Neural cell (in vitro differentiated cells): ENCODE measurements at regions not wholly inside any gene's neighbourhood (a gene's known extent, or its start where the extent isn't known, plus 50 kb on each side); places are given as distances from the start of the nearest gene placed in this dataset.

Experiments used
- H2AFZ ChIP-seq: fragments of 200-600, 300-800 bp; sonication (generic), shearing (Covaris generic); 2 replicates; pipeline ENCODE4 v1.6.0; 2014; ENCODE audit warnings: low read depth, mild to moderate bottlenecking, antibody characterized with exemption, low read length, moderate library complexity
- H3F3A ChIP-seq: fragments of 200-600 bp; shearing (Covaris generic); 2 replicates; pipeline ENCODE4 v1.6.1; 2016; ENCODE audit warnings: mild to moderate bottlenecking, moderate library complexity, mixed read lengths, antibody characterized with exemption, low read length; ENCODE audit not compliant: insufficient read depth, poor library complexity, severe bottlenecking
- H3K27ac ChIP-seq: fragments of 200-600, 300-800 bp; sonication (generic), shearing (Covaris generic); 2 replicates; pipeline ENCODE4 v1.5.1; 2014; ENCODE audit warnings: mild to moderate bottlenecking, low read length, moderate library complexity
- H3K27me3 ChIP-seq: fragments of 300-800, 200-600 bp; sonication (generic), shearing (Covaris generic); 2 replicates; pipeline ENCODE4 v1.6.0; 2014; ENCODE audit warnings: mild to moderate bottlenecking, low read depth, low read length, moderate library complexity; ENCODE audit not compliant: insufficient read depth
- H3K36me3 ChIP-seq: fragments of 300-800, 200-600 bp; sonication (generic), shearing (Covaris generic); 2 replicates; pipeline ENCODE4 v1.5.1; 2014; ENCODE audit warnings: mild to moderate bottlenecking, antibody characterized with exemption, low read length, moderate library complexity; ENCODE audit not compliant: insufficient read depth
- H3K4me2 ChIP-seq: fragments of 300-800, 200-600 bp; sonication (generic), shearing (Covaris generic); 2 replicates; pipeline ENCODE4 v1.6.0; 2014; ENCODE audit warnings: mild to moderate bottlenecking, low read length
- H3K4me3 ChIP-seq: fragments of 300-800, 200-600 bp; sonication (generic), shearing (Covaris generic); 2 replicates; pipeline ENCODE4 v1.5.1; 2014; ENCODE audit warnings: mild to moderate bottlenecking, low read length, moderate library complexity
- H3K79me2 ChIP-seq: fragments of 200-600 bp; shearing (Covaris generic); replicated peaks from 2 replicates; pipeline ENCODE4 v1.6.0; 2014; ENCODE audit warnings: mild to moderate bottlenecking, low read length, moderate library complexity; ENCODE audit not compliant: insufficient read depth
- H3K9ac ChIP-seq: fragments of 300-800, 200-600 bp; sonication (generic), shearing (Covaris generic); 2 replicates; pipeline ENCODE4 v1.6.1; 2016; ENCODE audit warnings: mild to moderate bottlenecking, low read length, mixed read lengths
- H3K9me2 ChIP-seq: fragments of 200-600 bp; shearing (Covaris generic); 2 replicates; pipeline ENCODE4 v1.6.1; 2016; ENCODE audit warnings: mild to moderate bottlenecking, low read length, mixed read lengths; ENCODE audit not compliant: insufficient read depth
- H3K9me3 ChIP-seq: fragments of 200-600, 300-800 bp; sonication (generic), shearing (Covaris generic); 2 replicates; pipeline ENCODE4 v1.6.1; 2016; ENCODE audit warnings: mild to moderate bottlenecking, mixed run types, low read length, moderate library complexity, mixed read lengths
- H4K20me1 ChIP-seq: fragments of 200-600 bp; shearing (Covaris generic); 2 replicates; pipeline ENCODE4 v1.6.1; 2016; ENCODE audit warnings: mild to moderate bottlenecking, mixed run types; ENCODE audit not compliant: insufficient read depth
- EP300 ChIP-seq: fragments of 450-650 bp; conservative IDR thresholded peaks from 2 replicates; pipeline ENCODE4 v1.6.1; 2014; ENCODE audit warnings: antibody characterized with exemption, mild to moderate bottlenecking, moderate library complexity; ENCODE audit not compliant: poor library complexity, severe bottlenecking
- EZH2 ChIP-seq: fragments of 200-600, 300-800 bp; shearing (Covaris generic), sonication (generic); IDR thresholded peaks from 2 replicates; pipeline ENCODE4 v1.6.1; 2014; ENCODE audit warnings: antibody characterized with exemption, low read length, borderline replicate concordance, mild to moderate bottlenecking; ENCODE audit not compliant: insufficient read depth, poor library complexity, severe bottlenecking
- MXI1 ChIP-seq: fragments of 450-650 bp; conservative IDR thresholded peaks from 2 replicates; pipeline ENCODE4 v1.6.1; 2014; ENCODE audit warnings: antibody characterized with exemption, mild to moderate bottlenecking; ENCODE audit not compliant: poor library complexity, severe bottlenecking
- POLR2AphosphoS5 ChIP-seq: IDR thresholded peaks from 2 replicates; pipeline ENCODE4 v1.6.1; 2012
- RAD21 ChIP-seq: fragments of 450-650 bp; conservative IDR thresholded peaks from 2 replicates; pipeline ENCODE4 v1.6.1; 2014; ENCODE audit warnings: antibody characterized with exemption, mild to moderate bottlenecking, moderate library complexity
- SMC3 ChIP-seq: fragments of 450-650 bp; conservative IDR thresholded peaks from 2 replicates; pipeline ENCODE4 v1.6.1; 2014; ENCODE audit warnings: antibody characterized with exemption, mild to moderate bottlenecking, moderate library complexity; ENCODE audit not compliant: poor library complexity
- TAF1 ChIP-seq: IDR thresholded peaks from 2 replicates; pipeline ENCODE4 v1.6.1; 2012; ENCODE audit warnings: low read depth
- TF ChIP-seq, protein P1 (sequence below): IDR thresholded peaks from 2 replicates; pipeline ENCODE4 v1.6.1; 2012; ENCODE audit warnings: borderline replicate concordance
- TF ChIP-seq, protein P2 (sequence below): fragments of 450-650 bp; IDR thresholded peaks from 2 replicates; pipeline ENCODE4 v1.5.1; 2014; ENCODE audit warnings: antibody characterized with exemption, mild to moderate bottlenecking, moderate library complexity; ENCODE audit not compliant: poor library complexity, severe bottlenecking

DNA sequence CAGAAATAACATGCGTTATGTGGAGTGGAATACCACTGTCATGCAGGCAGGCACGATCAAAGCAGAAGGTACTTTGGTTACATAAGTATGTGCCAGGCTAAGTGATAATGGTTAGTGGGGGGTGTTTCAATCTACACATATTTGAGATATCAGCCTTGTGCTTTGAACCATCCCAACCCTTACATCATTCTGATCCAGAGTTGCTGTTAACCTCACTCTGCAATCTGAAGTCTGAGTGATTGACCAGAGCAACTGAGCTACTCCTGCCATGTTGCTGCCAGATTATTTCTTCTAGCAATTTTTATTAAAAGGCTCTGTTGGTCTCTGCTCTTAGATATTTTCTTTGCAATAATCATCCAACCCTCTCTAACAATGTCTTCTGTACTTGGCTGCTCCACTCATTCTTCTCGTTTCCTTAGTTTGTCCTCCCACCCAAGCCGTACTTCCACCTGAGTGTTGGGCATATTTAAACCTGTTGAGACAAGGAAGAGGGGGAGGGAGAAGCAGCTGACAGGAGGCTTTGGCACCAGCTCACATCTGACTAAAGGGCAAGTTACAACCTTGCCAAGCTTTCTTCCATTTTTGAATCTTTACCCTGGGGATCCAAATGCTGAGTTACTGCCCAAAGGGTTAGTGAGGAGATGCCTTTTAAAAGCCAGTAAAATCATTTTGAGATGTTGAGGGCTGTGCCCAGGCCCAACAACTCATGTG lies 114.1 kb upstream of the SESN3 start:
- H2AFZ ChIP-seq, result no peak overlapping the region
- no peaks in the 10 kb centered on the region for H4K20me1 ChIP-seq
- H3K27me3 ChIP-seq, result no peaks in the 10 kb centered on the region
- H3K9ac ChIP-seq, result no peak overlapping the region
- H3K4me2 ChIP-seq, result no peak overlapping the region
- H3K36me3 ChIP-seq, result no peaks in the 10 kb centered on the region
- no peaks in the 10 kb centered on the region for H3F3A ChIP-seq
- H3K9me3 ChIP-seq, result no peaks in the 10 kb centered on the region
- no peak overlapping the region for H3K4me3 ChIP-seq
- TF ChIP-seq EZH2 (no peak), TAF1 (no peak), SMC3 (no peak), RAD21 (no peak), POLR2AphosphoS5 (no peak), EP300 (no peak), MXI1 (no peak)
- TF ChIP-seq, protein P1, sequence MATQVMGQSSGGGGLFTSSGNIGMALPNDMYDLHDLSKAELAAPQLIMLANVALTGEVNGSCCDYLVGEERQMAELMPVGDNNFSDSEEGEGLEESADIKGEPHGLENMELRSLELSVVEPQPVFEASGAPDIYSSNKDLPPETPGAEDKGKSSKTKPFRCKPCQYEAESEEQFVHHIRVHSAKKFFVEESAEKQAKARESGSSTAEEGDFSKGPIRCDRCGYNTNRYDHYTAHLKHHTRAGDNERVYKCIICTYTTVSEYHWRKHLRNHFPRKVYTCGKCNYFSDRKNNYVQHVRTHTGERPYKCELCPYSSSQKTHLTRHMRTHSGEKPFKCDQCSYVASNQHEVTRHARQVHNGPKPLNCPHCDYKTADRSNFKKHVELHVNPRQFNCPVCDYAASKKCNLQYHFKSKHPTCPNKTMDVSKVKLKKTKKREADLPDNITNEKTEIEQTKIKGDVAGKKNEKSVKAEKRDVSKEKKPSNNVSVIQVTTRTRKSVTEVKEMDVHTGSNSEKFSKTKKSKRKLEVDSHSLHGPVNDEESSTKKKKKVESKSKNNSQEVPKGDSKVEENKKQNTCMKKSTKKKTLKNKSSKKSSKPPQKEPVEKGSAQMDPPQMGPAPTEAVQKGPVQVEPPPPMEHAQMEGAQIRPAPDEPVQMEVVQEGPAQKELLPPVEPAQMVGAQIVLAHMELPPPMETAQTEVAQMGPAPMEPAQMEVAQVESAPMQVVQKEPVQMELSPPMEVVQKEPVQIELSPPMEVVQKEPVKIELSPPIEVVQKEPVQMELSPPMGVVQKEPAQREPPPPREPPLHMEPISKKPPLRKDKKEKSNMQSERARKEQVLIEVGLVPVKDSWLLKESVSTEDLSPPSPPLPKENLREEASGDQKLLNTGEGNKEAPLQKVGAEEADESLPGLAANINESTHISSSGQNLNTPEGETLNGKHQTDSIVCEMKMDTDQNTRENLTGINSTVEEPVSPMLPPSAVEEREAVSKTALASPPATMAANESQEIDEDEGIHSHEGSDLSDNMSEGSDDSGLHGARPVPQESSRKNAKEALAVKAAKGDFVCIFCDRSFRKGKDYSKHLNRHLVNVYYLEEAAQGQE, result no peak
- TF ChIP-seq, protein P2, sequence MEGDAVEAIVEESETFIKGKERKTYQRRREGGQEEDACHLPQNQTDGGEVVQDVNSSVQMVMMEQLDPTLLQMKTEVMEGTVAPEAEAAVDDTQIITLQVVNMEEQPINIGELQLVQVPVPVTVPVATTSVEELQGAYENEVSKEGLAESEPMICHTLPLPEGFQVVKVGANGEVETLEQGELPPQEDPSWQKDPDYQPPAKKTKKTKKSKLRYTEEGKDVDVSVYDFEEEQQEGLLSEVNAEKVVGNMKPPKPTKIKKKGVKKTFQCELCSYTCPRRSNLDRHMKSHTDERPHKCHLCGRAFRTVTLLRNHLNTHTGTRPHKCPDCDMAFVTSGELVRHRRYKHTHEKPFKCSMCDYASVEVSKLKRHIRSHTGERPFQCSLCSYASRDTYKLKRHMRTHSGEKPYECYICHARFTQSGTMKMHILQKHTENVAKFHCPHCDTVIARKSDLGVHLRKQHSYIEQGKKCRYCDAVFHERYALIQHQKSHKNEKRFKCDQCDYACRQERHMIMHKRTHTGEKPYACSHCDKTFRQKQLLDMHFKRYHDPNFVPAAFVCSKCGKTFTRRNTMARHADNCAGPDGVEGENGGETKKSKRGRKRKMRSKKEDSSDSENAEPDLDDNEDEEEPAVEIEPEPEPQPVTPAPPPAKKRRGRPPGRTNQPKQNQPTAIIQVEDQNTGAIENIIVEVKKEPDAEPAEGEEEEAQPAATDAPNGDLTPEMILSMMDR, result no peak
- H3K27ac ChIP-seq, result no peak overlapping the region
- H3K9me2 ChIP-seq, result no peaks in the 10 kb centered on the region
- H3K79me2 ChIP-seq, result no peaks in the 10 kb centered on the region

DNA sequence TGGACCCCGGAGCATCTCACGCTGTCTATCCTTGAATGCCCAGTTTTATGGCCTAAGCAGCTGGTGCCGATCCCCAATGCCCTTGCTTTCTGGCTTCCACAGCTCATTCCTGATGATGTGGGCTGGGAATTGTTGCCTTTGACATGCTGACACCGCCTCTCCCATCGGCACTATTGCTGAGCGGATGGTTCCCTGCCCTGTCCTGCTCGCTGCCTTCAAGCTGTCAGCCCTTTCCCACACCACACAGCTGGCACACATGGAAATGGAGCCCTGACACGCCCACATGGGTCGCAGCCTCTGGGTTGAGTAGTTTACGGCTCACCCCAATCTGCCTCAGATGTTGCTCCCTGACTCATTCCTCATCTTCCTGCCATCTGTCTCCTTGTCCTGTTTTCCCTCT lies 110.2 kb upstream of the SESN3 start:
- H3K27me3 ChIP-seq, result no peaks in the 10 kb centered on the region
- H3K27ac ChIP-seq, result no peak overlapping the region
- TF ChIP-seq, protein P1, result no peak
- TF ChIP-seq EP300, result no peak
- no peak for TF ChIP-seq POLR2AphosphoS5
- TF ChIP-seq, protein P2, result no peak
- no peak for TF ChIP-seq MXI1
- TF ChIP-seq EZH2, result no peak
- TF ChIP-seq SMC3, result no peak
- no peak for TF ChIP-seq RAD21
- TF ChIP-seq TAF1, result no peak

More for the DNA sequence above, 110.2 kb upstream of the SESN3 start:
- Histone ChIP-seq H4K20me1 (no peaks in the 10 kb centered on the region), H3K79me2 (no peaks in the 10 kb centered on the region), H3K9me2 (no peaks in the 10 kb centered on the region), H3K36me3 (no peaks in the 10 kb centered on the region), H3K4me2 (no peak overlapping the region), H3K4me3 (no peak overlapping the region), H3K9me3 (no peaks in the 10 kb centered on the region), H3F3A (no peaks in the 10 kb centered on the region), H2AFZ (no peak overlapping the region), H3K9ac (no peak overlapping the region)
